GM12891 (cell line): ENCODE measurements at regions not wholly inside any gene's neighbourhood (a gene's known extent, or its start where the extent isn't known, plus 50 kb on each side); places are given as distances from the start of the nearest gene placed in this dataset.

ENCODE experiments used
- POLR2A ChIP-seq: IDR thresholded peaks from 2 replicates; pipeline ENCODE4 v1.6.1; 2011; ENCODE audit warnings: low read depth, low read length, control low read depth
- POLR2AphosphoS5 ChIP-seq: IDR thresholded peaks from 2 replicates; pipeline ENCODE4 v1.6.1; 2011; ENCODE audit warnings: low read depth, low read length, control low read depth
- SPI1 ChIP-seq: IDR thresholded peaks from 2 replicates; pipeline ENCODE4 v1.6.1; 2011; ENCODE audit warnings: low read depth, low read length, control low read depth

- TF ChIP-seq POLR2AphosphoS5 = no peak
- no peak for TF ChIP-seq SPI1
- no peak for TF ChIP-seq POLR2A
These were observed 85.7 kb upstream of the TGFBR2 start for GRCh38 chr3:30520699-30521098.
